Kidney (tissue), 13 donors: ENCODE measurements at regions not wholly inside any gene's neighbourhood (a gene's known extent, or its start where the extent isn't known, plus 50 kb on each side); places are given as distances from the start of the nearest gene placed in this dataset.

Source experiments
- DNase-seq, 5 donors: peaks; one replicate each; pipeline ENCODE4 v3.0.0-alpha.2; 2013 to 2020
- FAIRE-seq: peaks from 2 replicates; lab custom pipeline; 2012; peaks lifted over from hg19 to GRCh38; lab: Jason Lieb, UNC
- H3K27ac ChIP-seq, 2 donors: one replicate each; pipeline ENCODE4 v1.7.0; 2013; ENCODE audit warnings: low read depth in 2 of 2, low read length in 2 of 2, inconsistent platforms in 1 of 2
- H3K27me3 ChIP-seq: one replicate; pipeline ENCODE4 v1.7.1; 2013; ENCODE audit warnings: low read length, inconsistent platforms; ENCODE audit not compliant: control insufficient read depth, insufficient read depth
- H3K36me3 ChIP-seq, 3 donors: one replicate each; pipeline versions ENCODE4 v1.7.0 to v1.7.1; 2013; ENCODE audit warnings: low read length in 3 of 3, control low read depth in 1 of 3, inconsistent platforms in 1 of 3; ENCODE audit not compliant: insufficient read depth in 3 of 3, control insufficient read depth in 2 of 3
- H3K4me1 ChIP-seq, 3 donors: one replicate each; pipeline versions ENCODE4 v1.7.0 to v1.7.1; 2013; ENCODE audit warnings: low read length in 3 of 3, inconsistent platforms in 1 of 3, low read depth in 1 of 3; ENCODE audit not compliant: control insufficient read depth in 2 of 3, insufficient read depth in 2 of 3
- H3K4me3 ChIP-seq, 3 donors: one replicate each; pipeline versions ENCODE4 v1.7.0 to v1.8.1; 2013; ENCODE audit warnings: low read length in 3 of 3, control low read depth in 1 of 3, inconsistent platforms in 1 of 3
- H3K9ac ChIP-seq, 3 donors: one replicate each; pipeline versions ENCODE4 v1.7.0 to v1.7.1; 2013; ENCODE audit warnings: low read length in 3 of 3, control low read depth in 1 of 3, inconsistent platforms in 1 of 3
- H3K9me3 ChIP-seq, 3 donors: one replicate each; pipeline versions ENCODE4 v1.7.0 to v1.7.1; 2013; ENCODE audit warnings: low read length in 3 of 3, control low read depth in 1 of 3, inconsistent platforms in 1 of 3; ENCODE audit not compliant: control insufficient read depth in 2 of 3, insufficient read depth in 1 of 3
- intact Hi-C: fragments of 100-400 bp; cut with DNase I; formaldehyde crosslinking; loops from one replicate; pipeline ENCODE4 v1.11.1; 2022
- TF ChIP-seq, protein P1 (sequence below): IDR thresholded peaks from 3 replicates; pipeline ENCODE4 v1.5.1; 2012; ENCODE audit warnings: mild to moderate bottlenecking, moderate library complexity, borderline replicate concordance; ENCODE audit not compliant: insufficient read depth; ENCODE audit errors: extremely low read depth
- donor health status: control.
- donor health status: control.
- donor health status: control.
- donor health status: control.
- donor health status: control.
- donor health status: DM: yes; HTN: yes; CAD: no.
- donor health status: Normal renal cell carcinoma (clear cell type).

DNA sequence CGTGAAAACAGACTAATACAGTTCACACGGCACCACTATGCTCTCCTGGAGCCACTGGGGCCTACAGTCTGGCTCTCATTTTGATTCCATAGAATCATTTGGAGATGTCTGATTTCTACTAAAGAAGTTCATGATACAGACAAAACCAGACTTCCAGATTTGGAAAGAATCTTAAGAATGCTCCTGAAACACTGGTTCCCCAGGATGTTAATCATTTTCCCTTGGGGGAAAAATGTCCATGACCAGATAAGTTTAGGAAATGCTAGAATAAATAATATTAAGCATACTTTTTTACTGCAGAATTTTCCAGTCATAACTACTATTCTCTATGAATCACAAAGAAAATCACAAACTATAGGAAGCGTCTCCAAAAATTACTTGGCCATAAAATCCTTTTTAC is 63.0 kb upstream of the RGS7 start:
- FAIRE-seq (no peak), DNase-seq (no peak)
- Histone ChIP-seq H3K27me3 (no peaks in the 10 kb centered on the region), H3K36me3 (no peaks in the 10 kb centered on the region), H3K4me1 (no peaks in the 10 kb centered on the region), H3K9me3 (no peaks in the 10 kb centered on the region), H3K4me3 (no peak overlapping the region), H3K9ac (no peak overlapping the region), H3K27ac (no peak overlapping the region)
- TF ChIP-seq, protein P1, sequence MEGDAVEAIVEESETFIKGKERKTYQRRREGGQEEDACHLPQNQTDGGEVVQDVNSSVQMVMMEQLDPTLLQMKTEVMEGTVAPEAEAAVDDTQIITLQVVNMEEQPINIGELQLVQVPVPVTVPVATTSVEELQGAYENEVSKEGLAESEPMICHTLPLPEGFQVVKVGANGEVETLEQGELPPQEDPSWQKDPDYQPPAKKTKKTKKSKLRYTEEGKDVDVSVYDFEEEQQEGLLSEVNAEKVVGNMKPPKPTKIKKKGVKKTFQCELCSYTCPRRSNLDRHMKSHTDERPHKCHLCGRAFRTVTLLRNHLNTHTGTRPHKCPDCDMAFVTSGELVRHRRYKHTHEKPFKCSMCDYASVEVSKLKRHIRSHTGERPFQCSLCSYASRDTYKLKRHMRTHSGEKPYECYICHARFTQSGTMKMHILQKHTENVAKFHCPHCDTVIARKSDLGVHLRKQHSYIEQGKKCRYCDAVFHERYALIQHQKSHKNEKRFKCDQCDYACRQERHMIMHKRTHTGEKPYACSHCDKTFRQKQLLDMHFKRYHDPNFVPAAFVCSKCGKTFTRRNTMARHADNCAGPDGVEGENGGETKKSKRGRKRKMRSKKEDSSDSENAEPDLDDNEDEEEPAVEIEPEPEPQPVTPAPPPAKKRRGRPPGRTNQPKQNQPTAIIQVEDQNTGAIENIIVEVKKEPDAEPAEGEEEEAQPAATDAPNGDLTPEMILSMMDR, result no peak
- intact Hi-C loops, result no loop called here

DNA sequence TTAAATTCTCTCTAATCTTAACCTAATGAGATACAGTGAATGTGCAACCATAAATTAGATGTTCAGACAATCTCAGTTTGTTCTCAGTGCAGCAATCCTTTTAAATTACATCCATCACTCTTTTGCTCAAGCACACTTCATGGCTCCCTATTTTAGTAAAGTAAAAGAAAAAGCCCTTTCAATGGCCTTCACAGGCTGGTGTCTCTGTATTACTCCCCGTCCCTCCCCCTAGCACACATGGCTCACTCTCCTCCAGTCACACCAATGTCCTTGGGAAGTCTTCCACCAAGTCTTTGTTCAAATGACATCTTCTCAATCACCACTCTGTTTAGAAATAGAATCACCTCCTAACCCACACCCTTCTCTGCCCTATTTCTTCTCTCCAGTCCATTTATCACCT is 60.3 kb upstream of the RGS7 start:
- TF ChIP-seq, protein P1, result no peak

DNA sequence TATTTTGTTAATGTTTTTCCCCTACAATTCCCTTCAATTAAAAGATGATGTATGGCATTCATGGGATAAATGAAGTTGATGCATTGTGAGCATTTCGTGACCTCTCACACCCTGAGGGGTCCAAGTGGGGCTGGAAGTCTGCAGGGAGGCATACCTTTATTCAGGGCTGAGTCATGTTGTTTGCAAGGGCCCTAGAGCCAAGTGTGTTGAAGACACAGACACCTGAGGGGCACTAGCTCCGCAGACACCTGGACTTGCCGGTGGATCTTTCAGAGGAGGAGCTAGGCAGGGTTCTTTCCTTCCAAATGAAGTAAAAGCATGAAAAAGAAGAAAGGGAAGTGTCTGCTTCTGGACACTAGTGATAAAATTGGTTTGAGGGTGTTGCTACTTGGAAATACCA is 57.0 kb upstream of the RGS7 start:
- intact Hi-C loops, result no loop called here
- Histone ChIP-seq H3K27me3 (no peaks in the 10 kb centered on the region), H3K27ac (no peak overlapping the region), H3K9ac (no peak overlapping the region), H3K4me3 (no peak overlapping the region), H3K4me1 (no peaks in the 10 kb centered on the region), H3K36me3 (no peaks in the 10 kb centered on the region), H3K9me3 (no peaks in the 10 kb centered on the region)
- TF ChIP-seq, protein P1, result no peak
- FAIRE-seq (no peak), DNase-seq (no peak)

More for the DNA sequence above, 60.3 kb upstream of the RGS7 start:
- intact Hi-C loops, result no loop called here
- H3K9me3 ChIP-seq, result no peaks in the 10 kb centered on the region
- no peak overlapping the region for H3K4me3 ChIP-seq
- DNase-seq (no peak), FAIRE-seq (no peak)
- H3K9ac ChIP-seq, result no peak overlapping the region
- H3K27ac ChIP-seq, result no peak overlapping the region
- no peaks in the 10 kb centered on the region for H3K4me1 ChIP-seq
- H3K27me3 ChIP-seq, result no peaks in the 10 kb centered on the region
- no peaks in the 10 kb centered on the region for H3K36me3 ChIP-seq

DNA sequence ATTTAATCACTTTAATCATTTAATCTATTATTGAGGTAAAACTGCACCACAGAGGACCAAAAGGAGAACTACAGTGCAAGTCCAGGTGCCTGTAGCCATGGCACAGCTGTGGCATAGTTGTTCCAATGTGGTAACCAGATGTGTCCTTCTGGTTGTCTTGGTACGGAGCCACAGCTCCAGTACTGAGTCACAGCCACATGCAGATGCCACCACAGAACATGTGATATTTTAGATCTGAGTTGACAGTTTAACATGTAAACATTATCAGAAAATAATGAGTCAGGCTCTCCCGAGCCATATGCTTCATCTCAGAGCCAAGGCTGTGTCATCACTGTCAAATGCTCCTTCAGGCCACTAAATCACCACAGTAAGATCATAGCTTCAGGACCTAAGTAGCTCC is 56.4 kb upstream of the RGS7 start:
- FAIRE-seq, result no peak
- no peaks in the 10 kb centered on the region for H3K9me3 ChIP-seq
- no peak overlapping the region for H3K4me3 ChIP-seq
- DNase-seq, result no peak
- TF ChIP-seq, protein P1, result no peak
- no peak overlapping the region for H3K9ac ChIP-seq
- no peaks in the 10 kb centered on the region for H3K36me3 ChIP-seq
- H3K27me3 ChIP-seq, result no peaks in the 10 kb centered on the region
- no peak overlapping the region for H3K27ac ChIP-seq
- H3K4me1 ChIP-seq, result no peaks in the 10 kb centered on the region
- intact Hi-C loops, result no loop called here
